ENCODE measurements at regions not wholly inside any gene's neighbourhood (a gene's known extent, or its start where the extent isn't known, plus 50 kb on each side); places are given as distances from the start of the nearest gene placed in this dataset.

DNA sequence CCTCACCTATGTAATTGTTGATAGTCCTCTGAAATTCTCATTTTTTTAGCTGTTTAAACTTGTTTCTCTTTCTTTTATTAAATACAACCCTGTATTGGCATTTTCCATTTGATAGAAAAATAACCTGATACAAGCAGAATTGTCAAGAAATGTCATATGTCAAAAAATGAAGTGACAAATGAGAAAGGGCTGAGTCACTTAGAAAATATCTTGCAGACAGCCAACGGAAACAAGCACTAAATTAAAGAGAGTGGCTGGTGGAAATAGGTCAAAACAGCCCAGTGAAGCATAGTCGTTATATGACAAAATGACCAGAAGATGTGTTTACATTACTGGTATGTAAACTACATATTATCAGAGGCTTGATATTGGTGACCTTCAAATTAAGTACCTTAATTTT is 484.4 kb downstream of the PLA2G4A start:
- no peak for DNase-seq

DNA sequence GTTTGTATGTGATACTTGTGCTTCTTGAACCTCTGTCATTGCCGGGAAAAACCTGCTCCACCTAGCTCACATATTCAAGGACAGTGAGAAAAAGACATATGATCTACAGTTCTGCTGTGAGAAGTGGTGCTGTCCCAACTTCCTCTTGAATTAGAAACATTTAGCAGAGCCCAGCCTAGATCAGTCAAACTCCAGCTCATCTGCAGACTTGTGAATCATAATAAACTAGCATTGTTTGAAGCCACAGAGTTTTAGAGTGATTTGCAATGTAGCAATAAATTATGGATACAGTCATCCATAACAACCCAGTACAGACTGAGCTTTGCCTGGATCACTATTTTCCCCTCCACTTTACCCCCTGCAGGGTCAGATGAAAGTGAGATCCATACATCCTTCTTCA is 497.8 kb downstream of the PLA2G4A start:
- DNase-seq, result no peak

DNA sequence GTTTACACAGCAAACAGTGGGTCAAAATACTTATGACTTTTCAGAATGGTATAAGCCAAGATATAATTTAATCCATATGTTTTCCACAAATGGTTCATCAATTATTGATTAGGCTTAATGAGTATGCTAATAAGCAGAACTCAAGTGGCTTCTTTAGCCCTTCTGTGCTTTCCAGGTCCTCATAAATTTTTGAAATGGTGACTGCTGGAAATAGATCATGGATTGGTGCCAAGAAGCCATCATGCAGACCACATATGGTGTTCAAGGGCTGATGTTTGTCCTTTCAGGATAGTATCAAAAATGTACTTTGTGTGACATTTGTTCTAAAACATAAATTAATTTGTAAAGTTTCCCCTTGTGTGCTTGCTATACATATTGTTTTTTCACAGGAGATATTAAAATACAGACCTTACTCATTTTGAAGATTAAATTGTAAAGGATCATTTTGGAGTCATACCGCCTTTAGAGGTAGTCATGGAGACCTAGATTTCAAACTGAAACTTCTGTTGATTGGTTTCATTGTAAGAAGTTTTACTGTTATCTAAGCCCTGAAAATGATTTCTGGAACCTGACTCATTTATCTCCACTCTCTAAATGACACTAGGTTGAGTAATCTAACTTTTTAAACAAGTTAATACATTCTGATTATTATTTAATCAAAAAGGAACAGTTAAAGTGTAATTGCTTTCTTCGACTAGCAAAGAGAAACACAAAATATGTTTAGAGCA is 507.9 kb downstream of the PLA2G4A start:
- no peak for DNase-seq

DNA sequence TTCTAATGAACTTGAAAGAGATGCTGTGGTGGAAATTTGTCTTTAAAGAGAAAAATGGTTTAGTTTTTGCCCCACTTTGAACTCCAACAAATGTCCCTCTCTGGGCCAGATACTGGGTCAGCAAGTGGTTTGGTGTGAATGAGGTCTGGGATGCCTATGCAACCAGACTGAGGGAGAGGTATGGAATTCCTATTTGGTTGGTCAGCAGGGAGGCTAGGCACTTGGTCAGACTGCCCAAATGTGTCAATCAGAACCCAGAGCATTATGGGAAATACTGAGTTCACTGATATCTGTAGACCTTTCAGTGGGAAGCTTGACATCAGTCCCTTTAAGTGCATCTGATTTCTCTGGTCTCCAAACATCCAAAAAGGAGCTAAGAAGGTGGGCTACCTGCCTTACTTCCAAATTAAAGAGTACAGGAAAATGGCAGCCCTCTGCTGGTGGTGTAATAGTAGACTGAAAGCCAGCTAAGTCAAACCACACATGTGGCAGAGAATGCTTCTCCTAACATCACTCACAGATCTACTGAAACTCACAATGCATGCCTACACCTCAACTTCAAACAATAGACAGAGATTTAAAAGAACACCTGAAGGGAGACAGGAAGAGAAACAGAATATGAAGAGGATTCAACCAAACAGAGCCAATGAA is 510.1 kb downstream of the PLA2G4A start:
- DNase-seq, result no peak

DNA sequence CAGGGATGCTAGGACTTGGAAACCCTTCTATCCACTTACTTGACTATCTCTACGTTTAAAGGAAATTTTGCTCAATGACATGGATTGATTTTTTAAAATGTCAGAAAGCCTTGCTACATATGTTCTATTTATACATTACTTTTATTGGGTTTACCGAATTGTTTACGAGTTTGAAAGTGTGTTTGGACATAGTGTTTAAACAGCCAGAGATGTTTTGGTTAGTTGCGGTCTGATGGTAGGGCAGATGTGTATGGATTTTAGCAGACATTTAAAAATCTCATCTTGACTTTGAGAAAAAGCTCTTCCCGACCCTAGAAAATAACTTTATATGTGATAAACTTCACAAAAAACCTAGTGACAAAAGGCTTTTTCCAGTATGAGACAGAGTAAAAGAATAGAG is 513.7 kb downstream of the PLA2G4A start:
- no peak for DNase-seq

DNA sequence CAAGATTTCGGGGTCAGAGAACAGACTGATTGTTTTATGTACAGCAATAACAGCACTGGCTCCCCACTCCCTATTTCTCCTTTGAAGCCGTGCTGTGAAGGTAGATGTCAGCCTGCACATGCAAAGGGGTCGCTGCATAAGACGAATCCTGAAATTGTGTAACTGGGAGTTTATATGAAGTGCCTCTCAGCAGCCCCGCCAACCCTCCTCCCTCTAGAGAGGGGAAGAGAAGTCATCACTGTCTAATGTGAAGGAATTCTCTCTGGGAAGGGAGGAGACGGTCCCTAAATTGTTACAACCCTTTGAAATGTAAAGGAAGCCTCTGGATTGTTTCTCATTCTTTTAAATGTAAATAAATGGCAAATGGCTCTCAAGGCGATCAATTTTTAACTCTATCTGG is 545.3 kb downstream of the PLA2G4A start:
- DNase-seq, result no peak

DNA sequence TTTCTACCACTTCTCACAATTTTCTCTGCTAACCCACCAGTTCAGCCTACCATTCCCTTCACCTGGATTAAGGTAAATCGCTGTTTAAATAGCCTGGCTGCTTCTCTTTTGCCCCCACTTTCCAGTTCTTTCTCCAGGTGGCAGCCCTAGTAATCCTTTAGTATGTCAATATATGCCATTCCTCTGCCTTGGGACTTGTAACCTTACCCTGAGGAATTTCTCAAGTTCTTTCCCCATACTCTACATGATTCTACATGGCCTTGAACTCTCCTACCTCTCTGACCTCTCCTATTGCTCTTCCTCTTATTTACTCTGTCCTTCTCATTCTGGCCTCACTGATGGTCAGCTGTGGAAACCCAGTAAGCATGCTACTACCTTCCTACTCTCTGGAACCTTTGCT is 546.0 kb downstream of the PLA2G4A start:
- no peak for DNase-seq

DNA sequence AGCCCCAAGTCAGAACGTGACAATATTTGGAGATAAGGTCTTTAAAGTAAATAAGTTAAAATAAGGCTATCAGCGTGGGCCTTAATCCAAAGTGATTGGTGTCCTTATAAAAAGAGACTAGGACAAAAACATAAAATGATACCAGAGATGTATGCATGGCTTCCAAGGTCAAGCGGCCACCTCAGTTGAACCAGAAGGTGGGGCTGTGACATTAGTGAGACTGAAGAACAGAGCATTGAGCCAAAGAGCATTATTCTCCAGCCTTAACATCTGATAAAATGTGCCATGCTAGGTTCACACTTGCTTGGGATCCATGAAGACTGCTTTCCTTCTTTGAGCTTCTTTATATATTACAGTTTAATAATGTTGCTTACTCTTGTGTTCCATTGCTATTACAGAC is 554.6 kb downstream of the PLA2G4A start:
- DNase-seq, result no peak

DNA sequence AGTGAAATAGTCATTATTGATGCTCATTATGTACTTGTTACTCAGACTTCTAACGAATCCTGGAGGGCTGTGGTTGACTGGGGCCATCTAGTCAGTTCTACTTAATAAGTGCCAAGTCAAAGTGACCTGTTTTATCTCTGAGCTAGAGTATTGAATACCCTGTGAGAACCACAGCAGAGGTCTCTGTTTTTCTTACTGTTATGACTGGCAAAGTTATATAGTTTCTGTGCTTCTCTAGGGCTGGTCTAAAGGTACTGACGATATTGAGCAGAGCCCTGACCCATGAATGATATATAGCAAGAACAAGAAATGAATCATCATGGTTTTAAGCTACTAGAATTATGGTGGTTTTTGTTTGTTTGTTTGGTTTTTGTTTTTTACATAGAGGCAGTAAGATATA is 555.8 kb downstream of the PLA2G4A start:
- DNase-seq, result no peak

DNA sequence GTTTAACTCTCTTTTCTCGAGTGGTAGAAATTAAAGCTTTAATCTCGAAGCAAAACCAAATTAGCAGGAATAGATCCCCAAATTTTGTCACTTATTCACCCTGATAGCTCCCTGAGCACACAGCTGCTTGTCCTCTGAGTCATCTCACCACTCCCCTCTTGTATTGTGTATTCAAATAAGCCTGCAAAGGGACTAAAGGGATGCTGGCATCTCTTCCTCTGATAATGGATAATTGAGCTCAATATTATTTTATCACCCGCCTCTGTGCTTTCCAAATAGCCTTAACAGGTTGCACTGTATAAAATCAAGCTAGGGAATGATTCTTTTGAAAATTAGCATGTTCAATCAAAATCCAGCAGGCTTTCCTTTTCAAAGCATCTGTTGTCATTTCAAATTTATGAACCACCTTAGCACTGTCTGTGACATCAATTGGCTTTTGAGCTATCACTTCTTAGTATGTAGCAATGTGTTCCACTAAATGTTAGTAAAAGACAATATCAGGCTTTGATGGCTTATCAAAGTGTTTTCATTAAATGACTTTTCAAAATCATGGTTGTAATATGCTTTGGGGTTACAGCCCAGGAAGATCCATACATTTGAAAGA is 561.6 kb downstream of the PLA2G4A start:
- no peak for DNase-seq

DNA sequence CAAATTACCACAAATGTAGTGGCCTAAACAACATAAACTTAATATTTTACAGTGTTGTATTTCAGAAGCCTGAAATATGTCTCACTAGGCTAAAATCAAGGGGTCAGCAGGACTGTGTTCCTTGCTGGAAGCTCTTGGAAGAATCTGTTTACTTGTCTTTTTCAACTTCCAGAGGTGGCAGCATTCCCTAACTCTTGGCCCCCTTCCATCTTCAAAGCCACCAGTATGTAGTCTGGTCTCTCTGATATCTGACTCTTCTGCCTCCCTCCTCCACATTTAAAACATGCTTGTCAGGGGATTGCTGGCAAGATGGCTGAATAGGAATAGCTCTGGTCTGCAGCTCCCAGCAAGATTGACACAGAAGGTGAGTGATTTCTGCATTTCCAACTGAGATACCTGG is 567.5 kb downstream of the PLA2G4A start:
- DNase-seq, result peak; percentile 19

DNA sequence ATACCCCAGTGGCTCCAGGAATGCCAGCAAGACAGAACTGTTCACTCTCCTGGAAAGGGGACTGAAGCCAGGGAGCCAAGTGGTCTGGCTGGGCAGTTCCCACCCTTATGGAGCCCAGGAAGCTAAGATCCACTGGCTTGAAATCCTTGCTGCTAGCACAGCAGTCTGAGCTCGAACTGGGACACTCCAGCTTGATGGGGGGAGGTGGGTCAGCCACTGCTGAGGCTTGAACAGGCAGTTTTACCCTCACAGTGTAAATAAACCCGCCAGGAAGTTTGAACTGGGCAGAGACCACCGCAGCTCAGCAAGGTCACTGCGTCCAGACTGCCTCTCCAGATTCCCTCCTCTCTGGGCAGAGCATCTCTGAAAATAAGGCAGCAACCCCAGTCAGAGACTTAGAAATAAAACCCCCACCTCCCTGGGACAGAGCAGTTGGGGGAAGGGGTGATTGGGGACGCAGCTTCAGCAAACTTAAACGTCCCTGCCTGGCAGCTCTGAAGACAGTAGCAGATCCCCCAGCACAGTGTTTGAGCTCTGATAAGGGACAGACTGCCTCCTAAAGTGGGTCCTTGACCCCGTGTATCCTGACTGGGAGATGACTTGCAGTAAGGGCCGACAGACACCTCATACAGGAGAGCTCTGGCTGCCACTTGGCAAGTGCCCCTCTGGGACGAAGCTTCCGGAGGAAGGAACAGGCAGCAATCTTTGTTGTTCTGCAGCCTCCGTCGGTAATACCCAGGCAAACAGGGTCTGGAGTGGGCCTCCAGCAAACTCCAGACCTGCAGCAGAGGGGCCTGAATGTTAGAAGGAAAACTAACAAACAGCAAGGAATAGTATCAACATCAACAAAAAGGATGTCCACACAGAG is 568.4 kb downstream of the PLA2G4A start:
- DNase-seq, result no peak

DNA sequence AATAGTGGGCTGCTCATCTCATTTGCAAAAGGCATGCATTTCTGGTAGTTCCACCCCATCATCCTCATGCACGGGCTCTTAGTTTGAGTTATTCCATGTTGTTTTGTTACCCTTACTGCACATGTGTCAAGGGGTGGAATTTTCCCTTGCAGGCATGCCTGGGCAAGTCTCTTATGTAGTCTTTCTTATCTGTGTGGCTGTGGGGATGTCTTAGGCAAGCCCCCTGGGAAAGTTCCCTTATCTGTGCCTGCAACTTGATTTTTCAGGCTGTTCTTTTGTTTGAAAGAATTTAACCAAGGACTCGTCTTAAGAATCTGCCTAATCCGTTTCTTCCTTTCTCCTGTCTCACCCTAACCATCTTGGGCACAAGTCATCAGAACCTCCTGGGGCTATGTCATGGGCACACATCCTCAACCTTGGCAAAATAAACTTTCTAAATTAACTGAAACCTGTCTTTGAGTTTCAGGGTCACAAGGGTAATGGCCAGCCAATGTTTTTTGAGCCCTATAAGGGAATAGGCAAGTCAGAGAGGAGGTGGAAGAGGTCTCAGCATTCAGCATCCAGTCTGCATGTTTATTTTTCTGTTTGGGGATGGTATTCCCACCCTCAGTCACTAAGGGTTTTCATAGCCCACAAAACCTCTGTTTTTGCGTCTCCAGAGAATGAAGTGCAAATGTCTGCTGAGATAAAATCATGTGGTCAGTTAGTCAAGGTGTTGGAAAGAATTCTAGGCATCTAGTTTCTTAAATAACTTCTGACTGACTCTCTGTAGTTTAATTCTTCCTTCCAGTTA is 579.7 kb downstream of the PLA2G4A start:
- DNase-seq, result no peak

DNA sequence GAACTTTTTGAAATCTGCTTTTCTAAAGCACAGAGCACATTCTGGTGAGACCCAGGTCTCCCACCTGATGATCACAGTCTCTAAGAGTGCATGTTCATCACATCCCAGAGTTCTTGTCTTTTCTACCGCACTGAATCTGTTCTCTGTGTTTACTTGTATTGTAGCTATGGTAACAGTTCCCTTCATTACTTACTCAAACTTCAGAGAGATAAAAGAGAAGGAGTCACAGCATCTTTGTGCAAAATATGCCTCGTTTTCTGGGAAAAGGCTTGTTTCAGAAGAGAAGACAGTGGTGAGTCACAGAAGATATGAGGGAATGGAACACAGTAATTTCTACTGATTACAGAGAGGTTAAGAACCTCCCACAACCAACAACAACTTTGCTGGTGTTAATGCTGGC is 580.6 kb downstream of the PLA2G4A start:
- DNase-seq, result no peak

DNA sequence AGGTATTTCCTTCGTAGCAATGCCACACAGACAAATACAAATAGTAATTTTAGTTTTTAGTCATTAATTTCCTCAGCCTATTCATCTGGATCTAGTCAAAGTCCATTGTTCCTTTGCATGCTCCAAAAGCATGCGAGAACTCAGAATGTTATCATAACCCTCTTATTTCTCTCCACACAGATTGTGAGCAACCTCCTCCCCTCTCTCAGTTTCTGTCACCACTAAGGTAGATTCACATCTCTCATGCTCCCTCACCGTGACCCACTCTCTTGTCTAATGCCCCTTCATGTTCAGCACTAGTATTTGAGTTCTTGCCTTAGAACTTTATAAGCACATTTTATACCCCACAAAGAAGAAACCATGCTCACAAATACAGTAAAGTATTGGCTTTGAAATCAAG is 582.4 kb downstream of the PLA2G4A start:
- DNase-seq, result no peak

DNA sequence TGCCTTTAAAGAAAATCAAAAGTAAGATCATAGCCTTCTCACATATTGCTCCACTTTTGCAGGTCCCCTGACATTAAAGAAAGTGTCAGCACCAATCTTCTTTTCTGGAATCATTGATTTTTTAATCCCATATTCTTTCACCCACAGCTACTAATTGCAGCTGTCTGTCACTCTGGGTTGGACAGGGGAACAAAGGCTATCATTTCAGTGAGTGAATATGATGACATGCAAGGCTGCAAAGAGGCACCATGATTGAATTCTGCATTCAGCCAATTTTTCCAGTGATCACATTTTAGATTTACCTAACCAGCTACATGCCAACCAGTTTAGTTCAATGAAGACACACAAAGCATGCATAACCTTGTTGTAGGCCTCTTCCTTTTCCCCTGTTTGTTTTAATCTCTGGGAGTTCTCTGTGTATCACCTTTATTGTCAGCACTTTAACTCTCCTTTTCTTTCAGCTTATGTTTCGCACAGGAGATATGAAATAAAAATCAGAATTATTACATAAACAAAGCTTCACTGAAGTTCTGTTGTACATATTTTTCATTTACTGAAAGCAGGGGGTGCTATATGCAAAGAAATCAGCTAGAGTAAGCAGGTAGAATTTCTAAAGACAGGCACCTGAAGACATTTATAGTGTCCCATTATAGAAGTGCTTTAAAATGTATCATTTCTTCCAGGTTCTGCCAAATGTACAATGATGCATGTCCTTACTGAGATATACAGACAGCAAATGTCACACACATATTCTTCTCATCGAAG is 584.8 kb downstream of the PLA2G4A start:
- DNase-seq, result no peak

DNA sequence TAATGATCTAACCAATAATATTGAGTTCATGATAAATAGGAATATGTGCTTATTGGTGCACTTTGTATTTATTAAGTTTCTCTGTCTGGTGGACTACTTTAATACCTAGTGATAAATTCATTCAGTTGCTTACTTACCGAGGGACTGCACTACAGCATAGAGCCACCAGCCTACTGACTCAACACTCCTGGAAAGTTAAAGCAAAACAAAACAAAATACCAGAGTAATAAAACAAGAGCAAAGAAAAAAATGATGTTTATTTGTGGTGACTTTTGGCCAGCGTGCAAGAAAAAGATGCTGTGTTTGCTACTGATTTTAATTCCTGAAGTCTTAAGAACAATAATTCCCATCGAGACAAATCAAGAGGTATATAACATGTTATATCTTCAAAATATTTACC is 586.3 kb downstream of the PLA2G4A start:
- no peak for DNase-seq

DNA sequence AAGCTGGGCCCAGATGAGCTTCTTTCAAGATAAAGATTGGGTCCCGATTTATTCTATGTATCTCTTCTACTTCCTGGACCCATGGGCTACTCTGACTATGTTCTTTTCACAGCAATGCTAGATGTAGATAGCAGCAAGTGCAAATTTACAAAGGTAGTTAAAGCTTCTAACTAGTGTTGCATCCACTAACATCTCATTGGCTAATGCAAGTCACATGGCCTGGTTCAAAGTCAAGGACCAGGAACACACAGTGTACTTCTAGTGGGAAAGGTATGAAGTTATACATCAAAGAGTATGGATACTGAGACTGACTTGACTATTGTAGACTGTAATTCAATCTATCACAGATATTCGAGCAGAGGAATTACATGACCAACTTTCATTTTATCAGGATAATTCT is 588.8 kb downstream of the PLA2G4A start:
- no peak for DNase-seq

DNA sequence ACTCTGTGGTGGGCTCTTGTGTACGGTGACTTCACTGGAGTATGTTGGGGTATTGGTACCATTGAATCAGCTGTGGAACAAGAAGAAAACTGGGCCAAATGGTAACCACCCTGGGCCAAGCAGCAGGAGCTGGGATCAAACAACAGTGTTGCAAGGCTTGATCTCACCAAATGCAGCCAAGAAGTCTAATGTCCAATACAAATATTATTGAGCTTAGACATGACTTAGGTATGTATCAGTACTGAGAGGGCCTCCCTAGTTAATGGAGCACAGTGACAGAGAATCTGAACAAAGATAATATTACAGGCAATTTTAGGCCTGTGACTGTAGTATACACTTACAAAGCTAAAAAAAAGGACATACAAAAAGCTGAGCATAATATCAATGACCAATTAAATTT is 604.8 kb downstream of the PLA2G4A start:
- no peak for DNase-seq

DNA sequence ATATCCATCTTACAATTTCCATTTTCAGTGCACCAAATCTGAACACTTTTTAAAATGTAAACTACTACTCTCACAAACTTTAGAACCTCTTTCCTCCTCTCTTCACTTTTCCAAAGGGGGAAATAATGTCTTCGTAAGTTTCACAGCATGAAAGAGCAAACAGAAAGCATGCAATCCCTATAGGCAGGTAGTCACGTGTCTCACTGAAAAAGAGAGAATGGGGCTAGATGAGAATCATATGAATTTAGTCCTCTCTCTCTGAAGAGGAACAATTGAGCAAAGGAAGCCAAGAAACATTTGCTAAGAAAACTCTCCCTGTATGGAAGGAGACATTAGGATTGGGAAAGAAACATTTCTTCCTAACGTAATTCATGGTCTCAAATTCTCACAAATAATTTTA is 613.9 kb downstream of the PLA2G4A start:
- no peak for DNase-seq

DNA sequence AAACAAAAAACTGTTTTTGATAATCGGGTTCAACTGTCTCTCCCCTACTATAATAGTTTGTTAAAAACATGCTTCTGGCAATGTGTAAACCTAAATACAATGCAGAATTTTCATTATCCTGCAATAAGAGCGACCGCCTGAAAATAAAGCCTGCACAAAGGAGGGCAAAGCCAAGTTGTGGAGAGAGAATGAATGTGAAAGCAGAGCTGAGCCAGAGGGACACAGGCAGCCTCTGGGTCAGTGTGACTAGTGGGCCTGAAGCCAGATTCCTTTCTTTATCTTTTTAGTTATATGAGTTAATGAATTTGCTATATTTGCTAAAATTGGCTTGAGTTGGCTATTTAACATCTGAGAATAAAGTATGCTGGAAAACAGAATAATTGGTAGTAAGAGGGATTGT is 615.2 kb downstream of the PLA2G4A start:
- no peak for DNase-seq

DNA sequence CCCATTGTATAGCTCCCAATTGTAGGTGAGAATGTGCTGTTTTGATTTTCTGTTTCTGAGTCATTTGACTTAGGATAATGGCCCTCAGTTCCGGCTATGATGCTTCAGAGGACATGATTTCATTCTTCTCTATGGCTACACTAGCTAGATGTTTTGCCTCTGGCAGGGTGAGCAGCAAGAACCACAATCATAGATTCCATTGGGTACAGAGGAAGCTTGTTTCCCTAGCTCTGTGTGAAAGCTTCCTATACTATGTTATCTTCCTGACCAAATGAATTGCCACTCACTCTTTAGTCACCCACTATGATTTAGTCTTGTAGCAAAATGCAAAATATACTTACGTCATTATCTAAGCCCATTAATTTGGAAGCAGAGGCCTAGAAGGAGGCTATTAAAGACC is 616.3 kb downstream of the PLA2G4A start:
- no peak for DNase-seq
